ENCODE measurements at regions not wholly inside any gene's neighbourhood (a gene's known extent, or its start where the extent isn't known, plus 50 kb on each side); places are given as distances from the start of the nearest gene placed in this dataset.

- peaks cover 2% of the 10 kb centered on the region for H3K36me3 Mint-ChIP-seq (ENCODE audit: unreplicated experiment)
- DNase-seq (ENCODE audit: extremely low spot score, unreplicated experiment) = no peak
- H3K9me3 Mint-ChIP-seq (ENCODE audit: unreplicated experiment) = peaks cover 4% of the 10 kb centered on the region
- no peak overlapping the region for H3K27ac Mint-ChIP-seq (ENCODE audit: unreplicated experiment)
- H3K27me3 Mint-ChIP-seq (ENCODE audit: unreplicated experiment) = peaks cover 6% of the 10 kb centered on the region
- no peak overlapping the region for H3K4me3 Mint-ChIP-seq (ENCODE audit: unreplicated experiment)
- no peak for TF ChIP-seq CTCF (IDR thresholded peaks at IDR 0.05)
- no peaks in the 10 kb centered on the region for H3K4me1 Mint-ChIP-seq (ENCODE audit: unreplicated experiment)
Observed at GRCh38 chr2:206368484-206368883, 74.8 kb upstream of the ADAM23 start.

- Mint-ChIP-seq H3K4me1 (ENCODE audit: unreplicated experiment) (no peaks in the 10 kb centered on the region), H3K4me3 (ENCODE audit: unreplicated experiment) (no peak overlapping the region), H3K27ac (ENCODE audit: unreplicated experiment) (no peak overlapping the region), H3K27me3 (ENCODE audit: unreplicated experiment) (peaks cover 12% of the 10 kb centered on the region), H3K36me3 (ENCODE audit: unreplicated experiment) (peaks cover 2% of the 10 kb centered on the region), H3K9me3 (ENCODE audit: unreplicated experiment) (peaks cover 4% of the 10 kb centered on the region)
- no peak for DNase-seq (ENCODE audit: extremely low spot score, unreplicated experiment)
- no peak for TF ChIP-seq CTCF (IDR thresholded peaks at IDR 0.05)
Observed at GRCh38 chr2:206368933-206369569, 74.3 kb upstream of the ADAM23 start.

GRCh38 chr2:206375956-206376355 lies 67.4 kb upstream of the ADAM23 start:
- no peak for TF ChIP-seq CTCF (IDR thresholded peaks at IDR 0.05)
- H3K36me3 Mint-ChIP-seq (ENCODE audit: unreplicated experiment) = peaks cover 2% of the 10 kb centered on the region
- no peaks in the 10 kb centered on the region for H3K4me1 Mint-ChIP-seq (ENCODE audit: unreplicated experiment)
- H3K27ac Mint-ChIP-seq (ENCODE audit: unreplicated experiment) = no peak overlapping the region
- H3K4me3 Mint-ChIP-seq (ENCODE audit: unreplicated experiment) = no peak overlapping the region
- H3K9me3 Mint-ChIP-seq (ENCODE audit: unreplicated experiment) = peaks cover 18% of the 10 kb centered on the region
- no peak for DNase-seq (ENCODE audit: extremely low spot score, unreplicated experiment)
- peaks cover 19% of the 10 kb centered on the region for H3K27me3 Mint-ChIP-seq (ENCODE audit: unreplicated experiment)

GRCh38 chr2:206378835-206379234 lies 64.5 kb upstream of the ADAM23 start:
- no peak for TF ChIP-seq CTCF (IDR thresholded peaks at IDR 0.05)
- Mint-ChIP-seq H3K4me3 (ENCODE audit: unreplicated experiment) (no peak overlapping the region), H3K4me1 (ENCODE audit: unreplicated experiment) (no peaks in the 10 kb centered on the region), H3K36me3 (ENCODE audit: unreplicated experiment) (no peaks in the 10 kb centered on the region), H3K27me3 (ENCODE audit: unreplicated experiment) (peaks cover 12% of the 10 kb centered on the region), H3K9me3 (ENCODE audit: unreplicated experiment) (peaks cover 14% of the 10 kb centered on the region), H3K27ac (ENCODE audit: unreplicated experiment) (no peak overlapping the region)
- DNase-seq (ENCODE audit: extremely low spot score, unreplicated experiment) = no peak

GRCh38 chr2:206379266-206379665 lies 64.1 kb upstream of the ADAM23 start:
- no peak overlapping the region for H3K4me3 Mint-ChIP-seq (ENCODE audit: unreplicated experiment)
- H3K27ac Mint-ChIP-seq (ENCODE audit: unreplicated experiment) = no peak overlapping the region
- peaks cover 15% of the 10 kb centered on the region for H3K9me3 Mint-ChIP-seq (ENCODE audit: unreplicated experiment)
- no peak for TF ChIP-seq CTCF (IDR thresholded peaks at IDR 0.05)
- H3K4me1 Mint-ChIP-seq (ENCODE audit: unreplicated experiment) = no peaks in the 10 kb centered on the region
- peaks cover 8% of the 10 kb centered on the region for H3K27me3 Mint-ChIP-seq (ENCODE audit: unreplicated experiment)
- H3K36me3 Mint-ChIP-seq (ENCODE audit: unreplicated experiment) = no peaks in the 10 kb centered on the region
- DNase-seq (ENCODE audit: extremely low spot score, unreplicated experiment) = no peak
